GM12874 (cell line): ENCODE measurements at regions not wholly inside any gene's neighbourhood (a gene's known extent, or its start where the extent isn't known, plus 50 kb on each side); places are given as distances from the start of the nearest gene placed in this dataset.

Source experiments
- TF ChIP-seq, protein P1 (sequence below): IDR thresholded peaks from 2 replicates; pipeline ENCODE4 v1.5.1; 2011; ENCODE audit warnings: low read depth, mild to moderate bottlenecking, control low read depth, low read length, moderate library complexity; ENCODE audit not compliant: insufficient read depth

DNA sequence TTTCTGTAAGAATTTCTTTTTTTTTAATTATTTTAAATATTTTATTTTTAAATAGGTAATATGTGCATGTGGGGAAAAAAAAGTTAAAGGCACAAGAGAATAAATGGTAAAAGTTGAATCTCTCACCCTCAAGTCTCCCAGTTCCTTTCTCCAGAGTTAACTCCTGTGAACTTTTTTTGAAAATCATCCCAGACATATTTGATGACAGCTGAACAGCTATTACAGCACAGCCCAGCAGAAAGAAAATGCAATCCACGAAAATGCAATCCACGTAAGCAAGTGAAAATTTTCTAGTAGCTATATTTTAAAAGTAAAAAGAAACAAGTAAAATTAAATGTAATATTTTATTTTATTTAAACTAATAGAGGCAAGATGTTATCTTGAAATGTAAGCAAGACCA lies 310.0 kb upstream of the RUNX1 start:
- TF ChIP-seq, protein P1, sequence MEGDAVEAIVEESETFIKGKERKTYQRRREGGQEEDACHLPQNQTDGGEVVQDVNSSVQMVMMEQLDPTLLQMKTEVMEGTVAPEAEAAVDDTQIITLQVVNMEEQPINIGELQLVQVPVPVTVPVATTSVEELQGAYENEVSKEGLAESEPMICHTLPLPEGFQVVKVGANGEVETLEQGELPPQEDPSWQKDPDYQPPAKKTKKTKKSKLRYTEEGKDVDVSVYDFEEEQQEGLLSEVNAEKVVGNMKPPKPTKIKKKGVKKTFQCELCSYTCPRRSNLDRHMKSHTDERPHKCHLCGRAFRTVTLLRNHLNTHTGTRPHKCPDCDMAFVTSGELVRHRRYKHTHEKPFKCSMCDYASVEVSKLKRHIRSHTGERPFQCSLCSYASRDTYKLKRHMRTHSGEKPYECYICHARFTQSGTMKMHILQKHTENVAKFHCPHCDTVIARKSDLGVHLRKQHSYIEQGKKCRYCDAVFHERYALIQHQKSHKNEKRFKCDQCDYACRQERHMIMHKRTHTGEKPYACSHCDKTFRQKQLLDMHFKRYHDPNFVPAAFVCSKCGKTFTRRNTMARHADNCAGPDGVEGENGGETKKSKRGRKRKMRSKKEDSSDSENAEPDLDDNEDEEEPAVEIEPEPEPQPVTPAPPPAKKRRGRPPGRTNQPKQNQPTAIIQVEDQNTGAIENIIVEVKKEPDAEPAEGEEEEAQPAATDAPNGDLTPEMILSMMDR, result no peak

DNA sequence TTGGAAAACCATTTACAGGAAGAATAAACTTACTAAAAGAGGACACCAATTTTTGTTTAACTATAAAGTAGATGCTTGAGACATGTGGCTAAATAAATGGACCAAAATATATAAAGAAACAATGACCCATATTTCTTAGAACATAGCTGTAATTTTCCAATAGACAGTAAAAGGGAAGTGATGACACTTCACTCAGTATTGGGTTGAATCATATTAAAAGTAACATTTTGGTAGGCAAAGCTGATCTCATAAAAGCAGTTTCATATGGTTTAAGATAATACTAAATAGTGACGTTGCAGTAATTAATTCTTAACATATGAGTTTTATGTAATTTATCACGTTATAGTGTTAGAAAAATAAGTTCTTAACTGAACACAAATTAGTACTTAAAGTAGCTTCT lies 308.9 kb upstream of the RUNX1 start:
- TF ChIP-seq, protein P1, result no peak

DNA sequence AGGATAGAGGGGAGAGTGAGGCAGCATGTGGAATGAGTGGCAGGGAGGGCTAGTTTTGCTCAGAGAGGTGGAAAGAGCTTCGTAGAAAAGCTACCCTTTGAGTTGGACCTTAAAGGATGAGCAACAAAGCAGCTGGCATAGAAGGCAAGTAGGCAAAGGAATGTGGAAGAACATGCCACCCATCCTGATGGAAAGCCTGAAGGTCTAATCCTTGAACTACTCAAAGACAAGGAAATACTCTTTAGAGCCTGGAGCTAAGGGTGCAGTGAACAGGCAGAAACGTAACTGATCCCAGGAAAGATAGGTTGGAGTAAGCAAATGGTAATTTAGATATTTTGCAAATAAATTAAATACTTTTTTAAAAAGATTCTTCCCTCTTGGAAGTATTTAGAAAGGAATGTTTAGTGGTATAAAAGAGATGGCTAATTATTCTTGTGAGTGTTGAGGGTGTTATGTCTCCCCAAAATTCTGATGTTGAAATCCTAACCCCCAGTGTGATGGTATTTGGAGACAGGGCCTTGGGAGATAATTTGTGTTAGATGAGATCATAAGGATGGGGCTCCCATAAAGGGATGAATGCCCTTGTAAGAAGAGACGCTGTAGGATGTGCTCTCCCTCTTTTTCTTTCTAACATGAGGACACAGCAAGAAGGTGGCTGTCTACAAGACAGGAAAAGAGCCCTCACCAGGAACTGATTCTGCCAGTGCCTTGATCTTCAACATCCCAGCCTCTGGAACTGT lies 308.1 kb upstream of the RUNX1 start:
- TF ChIP-seq, protein P1, result no peak

DNA sequence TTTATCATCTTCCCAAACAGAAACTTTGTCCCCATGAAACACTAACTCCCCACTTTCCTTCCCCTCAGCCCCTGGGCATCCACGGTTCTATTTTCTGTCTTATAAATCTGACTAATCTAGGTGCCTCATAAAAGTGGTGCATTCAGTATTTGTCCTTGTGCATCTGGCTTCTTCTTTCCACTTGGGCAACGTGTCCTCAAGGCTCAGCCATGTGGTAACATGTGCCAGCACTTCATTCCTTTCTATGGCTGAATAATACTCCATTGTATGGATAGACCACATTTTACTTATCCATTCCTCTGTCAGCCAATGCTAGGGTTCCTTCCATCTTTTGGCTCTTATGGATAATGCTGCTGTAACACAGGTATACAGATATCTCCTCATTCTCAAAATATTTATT lies 305.0 kb upstream of the RUNX1 start:
- TF ChIP-seq, protein P1, result no peak

DNA sequence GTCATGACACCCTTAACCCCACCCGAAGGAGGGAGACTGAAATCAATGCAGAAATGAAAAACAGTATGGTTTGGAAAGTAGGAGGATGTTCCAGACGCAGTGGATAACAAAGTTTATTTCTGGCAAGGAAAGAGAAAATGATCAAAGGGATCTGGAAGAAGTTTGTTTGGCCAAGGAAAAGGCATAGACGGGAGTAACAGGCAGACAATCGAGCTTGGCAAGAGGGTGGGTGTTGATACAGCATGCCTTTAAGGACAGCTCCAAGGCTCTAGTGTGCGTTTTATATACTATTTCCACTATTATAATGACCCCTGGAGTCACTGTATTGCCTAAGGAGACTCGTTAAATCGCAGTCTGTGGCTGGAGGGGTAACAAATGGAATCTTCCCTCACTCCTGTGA lies 303.7 kb upstream of the RUNX1 start:
- TF ChIP-seq, protein P1, result no peak

DNA sequence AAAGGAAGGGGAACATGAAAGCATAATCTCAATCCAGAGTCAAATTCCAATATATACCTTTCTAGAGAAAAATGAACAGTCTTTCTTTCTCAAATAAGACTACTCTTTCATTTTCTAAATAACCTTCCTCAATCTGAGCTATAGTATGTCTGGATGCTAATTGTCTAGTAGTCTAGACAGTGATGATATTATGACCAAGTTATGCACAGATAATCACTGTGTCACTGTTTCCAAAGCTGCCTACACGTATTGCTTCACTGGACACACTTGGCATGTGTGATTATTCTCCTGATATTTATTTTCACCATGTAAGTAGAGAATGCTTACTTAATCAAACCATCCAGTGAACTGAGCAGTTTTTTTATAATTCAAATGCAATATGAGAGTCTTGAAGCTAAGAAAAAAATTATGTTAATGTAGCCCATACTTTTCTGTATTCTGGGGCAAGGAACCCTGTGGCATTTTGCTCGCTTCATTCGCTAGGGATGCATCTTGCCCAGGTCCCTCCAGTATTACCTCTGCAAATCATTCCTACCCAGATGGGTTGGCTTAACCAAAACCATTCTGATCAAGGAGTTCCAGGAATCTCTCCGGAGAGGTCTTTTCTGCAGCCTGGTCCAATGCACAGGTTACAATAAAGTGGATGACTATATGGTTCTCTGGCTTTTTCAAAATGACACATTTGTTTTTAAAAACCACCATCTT lies 303.1 kb upstream of the RUNX1 start:
- TF ChIP-seq, protein P1, result no peak

DNA sequence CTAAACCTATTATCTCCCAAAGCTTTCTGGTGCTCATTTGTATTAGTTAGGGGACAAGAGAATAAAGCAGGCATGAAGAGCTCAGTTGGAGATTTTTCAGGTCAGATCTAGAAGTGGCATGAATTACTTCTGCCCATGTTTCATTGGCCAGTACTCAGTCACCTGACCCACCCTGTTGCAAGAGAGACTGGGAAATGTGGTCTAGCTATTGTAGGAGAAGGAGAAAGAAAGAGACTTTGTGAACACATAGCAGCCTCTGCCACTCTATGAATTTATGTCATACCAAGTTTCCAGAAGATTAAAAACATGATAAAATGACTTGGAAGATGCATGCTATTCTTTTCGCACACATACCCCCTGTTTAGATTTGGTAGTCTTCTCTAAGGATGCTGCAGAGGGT lies 302.3 kb upstream of the RUNX1 start:
- TF ChIP-seq, protein P1, result no peak
